IMR-90 (cell line): ENCODE measurements at regions not wholly inside any gene's neighbourhood (a gene's known extent, or its start where the extent isn't known, plus 50 kb on each side); places are given as distances from the start of the nearest gene placed in this dataset.

Experiments used
- FOS ChIP-seq: fragments of 150-350 bp; IDR thresholded peaks from 2 replicates; pipeline ENCODE4 v1.6.1; 2016; ENCODE audit warnings: low read depth, low read length
- MAFK ChIP-seq: IDR thresholded peaks from 2 replicates; pipeline ENCODE4 v1.6.1; 2012; ENCODE audit warnings: low read depth, low read length, improper control_type of control experiment
- POLR2A ChIP-seq: IDR thresholded peaks from 2 replicates; pipeline ENCODE4 v1.6.1; 2012; ENCODE audit warnings: mild to moderate bottlenecking, low read depth, low read length
- RAD21 ChIP-seq: IDR thresholded peaks from 2 replicates; pipeline ENCODE4 v1.6.1; 2012; ENCODE audit warnings: low read length, improper control_type of control experiment
- TF ChIP-seq, protein P1 (sequence below): conservative IDR thresholded peaks from 2 replicates; pipeline ENCODE4 v1.5.1; 2012; ENCODE audit warnings: mild to moderate bottlenecking, low read depth, low read length, improper control_type of control experiment
- TF ChIP-seq, protein P2 (sequence below): fragments of 150-350 bp; IDR thresholded peaks from 2 replicates; pipeline ENCODE4 v1.6.1; 2016; ENCODE audit warnings: low read depth, mild to moderate bottlenecking, low read length, moderate library complexity, borderline replicate concordance
- TF ChIP-seq, protein P3 (sequence below): fragments of 150-350 bp; IDR thresholded peaks from 2 replicates; pipeline ENCODE4 v1.6.1; 2017; ENCODE audit warnings: mild to moderate bottlenecking, antibody characterized with exemption, low read length, low read depth

DNA sequence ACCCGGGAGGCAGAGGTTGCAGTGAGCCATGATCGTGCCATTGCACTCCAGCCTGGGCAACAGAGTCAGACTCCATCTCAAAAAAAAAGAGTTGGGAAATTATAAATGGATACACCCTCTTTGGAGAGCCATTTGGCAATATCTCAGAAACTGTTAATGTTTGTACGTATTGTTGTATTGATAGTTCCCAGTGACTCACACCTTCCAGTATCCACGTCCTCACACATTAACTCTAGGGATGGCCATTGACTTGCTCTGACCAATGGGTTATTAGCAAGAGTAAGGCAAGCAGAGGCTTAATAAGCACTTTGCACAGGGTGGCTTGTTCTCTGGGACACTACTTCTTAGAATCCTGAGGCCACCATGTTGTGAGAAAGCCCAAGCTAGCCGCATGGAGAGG is 107.6 kb upstream of the LHX1 start:
- TF ChIP-seq RAD21 (no peak), FOS (no peak), MAFK (no peak), POLR2A (no peak)
- TF ChIP-seq, protein P1, sequence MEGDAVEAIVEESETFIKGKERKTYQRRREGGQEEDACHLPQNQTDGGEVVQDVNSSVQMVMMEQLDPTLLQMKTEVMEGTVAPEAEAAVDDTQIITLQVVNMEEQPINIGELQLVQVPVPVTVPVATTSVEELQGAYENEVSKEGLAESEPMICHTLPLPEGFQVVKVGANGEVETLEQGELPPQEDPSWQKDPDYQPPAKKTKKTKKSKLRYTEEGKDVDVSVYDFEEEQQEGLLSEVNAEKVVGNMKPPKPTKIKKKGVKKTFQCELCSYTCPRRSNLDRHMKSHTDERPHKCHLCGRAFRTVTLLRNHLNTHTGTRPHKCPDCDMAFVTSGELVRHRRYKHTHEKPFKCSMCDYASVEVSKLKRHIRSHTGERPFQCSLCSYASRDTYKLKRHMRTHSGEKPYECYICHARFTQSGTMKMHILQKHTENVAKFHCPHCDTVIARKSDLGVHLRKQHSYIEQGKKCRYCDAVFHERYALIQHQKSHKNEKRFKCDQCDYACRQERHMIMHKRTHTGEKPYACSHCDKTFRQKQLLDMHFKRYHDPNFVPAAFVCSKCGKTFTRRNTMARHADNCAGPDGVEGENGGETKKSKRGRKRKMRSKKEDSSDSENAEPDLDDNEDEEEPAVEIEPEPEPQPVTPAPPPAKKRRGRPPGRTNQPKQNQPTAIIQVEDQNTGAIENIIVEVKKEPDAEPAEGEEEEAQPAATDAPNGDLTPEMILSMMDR: no peak
- TF ChIP-seq, protein P2, sequence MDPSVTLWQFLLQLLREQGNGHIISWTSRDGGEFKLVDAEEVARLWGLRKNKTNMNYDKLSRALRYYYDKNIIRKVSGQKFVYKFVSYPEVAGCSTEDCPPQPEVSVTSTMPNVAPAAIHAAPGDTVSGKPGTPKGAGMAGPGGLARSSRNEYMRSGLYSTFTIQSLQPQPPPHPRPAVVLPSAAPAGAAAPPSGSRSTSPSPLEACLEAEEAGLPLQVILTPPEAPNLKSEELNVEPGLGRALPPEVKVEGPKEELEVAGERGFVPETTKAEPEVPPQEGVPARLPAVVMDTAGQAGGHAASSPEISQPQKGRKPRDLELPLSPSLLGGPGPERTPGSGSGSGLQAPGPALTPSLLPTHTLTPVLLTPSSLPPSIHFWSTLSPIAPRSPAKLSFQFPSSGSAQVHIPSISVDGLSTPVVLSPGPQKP: no peak
- TF ChIP-seq, protein P3, sequence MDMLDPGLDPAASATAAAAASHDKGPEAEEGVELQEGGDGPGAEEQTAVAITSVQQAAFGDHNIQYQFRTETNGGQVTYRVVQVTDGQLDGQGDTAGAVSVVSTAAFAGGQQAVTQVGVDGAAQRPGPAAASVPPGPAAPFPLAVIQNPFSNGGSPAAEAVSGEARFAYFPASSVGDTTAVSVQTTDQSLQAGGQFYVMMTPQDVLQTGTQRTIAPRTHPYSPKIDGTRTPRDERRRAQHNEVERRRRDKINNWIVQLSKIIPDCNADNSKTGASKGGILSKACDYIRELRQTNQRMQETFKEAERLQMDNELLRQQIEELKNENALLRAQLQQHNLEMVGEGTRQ: no peak
